ENCODE measurements at regions not wholly inside any gene's neighbourhood (a gene's known extent, or its start where the extent isn't known, plus 50 kb on each side); places are given as distances from the start of the nearest gene placed in this dataset.

DNA sequence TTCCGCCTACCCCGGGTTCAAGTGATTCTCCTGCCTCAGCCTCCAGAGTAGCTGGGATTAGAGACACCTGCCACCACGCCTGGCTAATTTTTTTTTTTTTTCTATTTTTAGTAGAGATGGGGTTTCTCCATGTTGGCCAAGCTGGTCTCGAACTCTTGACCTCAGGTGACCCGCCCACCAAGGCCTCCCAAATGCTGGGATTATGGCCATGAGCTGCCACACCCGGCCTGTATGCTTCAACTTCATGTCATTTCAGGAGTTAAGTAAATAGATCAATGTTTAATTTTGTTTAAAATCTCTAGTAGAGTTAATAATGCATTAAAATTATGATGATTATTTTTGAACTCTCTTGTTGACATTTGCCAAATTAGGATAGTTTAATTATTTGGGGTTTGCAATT lies 121.1 kb upstream of the ALDH1A3 start:
- TF ChIP-seq, protein P1, sequence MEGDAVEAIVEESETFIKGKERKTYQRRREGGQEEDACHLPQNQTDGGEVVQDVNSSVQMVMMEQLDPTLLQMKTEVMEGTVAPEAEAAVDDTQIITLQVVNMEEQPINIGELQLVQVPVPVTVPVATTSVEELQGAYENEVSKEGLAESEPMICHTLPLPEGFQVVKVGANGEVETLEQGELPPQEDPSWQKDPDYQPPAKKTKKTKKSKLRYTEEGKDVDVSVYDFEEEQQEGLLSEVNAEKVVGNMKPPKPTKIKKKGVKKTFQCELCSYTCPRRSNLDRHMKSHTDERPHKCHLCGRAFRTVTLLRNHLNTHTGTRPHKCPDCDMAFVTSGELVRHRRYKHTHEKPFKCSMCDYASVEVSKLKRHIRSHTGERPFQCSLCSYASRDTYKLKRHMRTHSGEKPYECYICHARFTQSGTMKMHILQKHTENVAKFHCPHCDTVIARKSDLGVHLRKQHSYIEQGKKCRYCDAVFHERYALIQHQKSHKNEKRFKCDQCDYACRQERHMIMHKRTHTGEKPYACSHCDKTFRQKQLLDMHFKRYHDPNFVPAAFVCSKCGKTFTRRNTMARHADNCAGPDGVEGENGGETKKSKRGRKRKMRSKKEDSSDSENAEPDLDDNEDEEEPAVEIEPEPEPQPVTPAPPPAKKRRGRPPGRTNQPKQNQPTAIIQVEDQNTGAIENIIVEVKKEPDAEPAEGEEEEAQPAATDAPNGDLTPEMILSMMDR (IDR thresholded peaks at IDR 0.05; ENCODE audit: borderline replicate concordance, extremely low read depth, low read length, poor library complexity, severe bottlenecking), result no peak
- no peak for TF ChIP-seq EZH2 (IDR thresholded peaks at IDR 0.05; ENCODE audit: borderline replicate concordance, low read depth, low read length, severe bottlenecking)
